ENCODE measurements at regions not wholly inside any gene's neighbourhood (a gene's known extent, or its start where the extent isn't known, plus 50 kb on each side); places are given as distances from the start of the nearest gene placed in this dataset.
"Not testable (repeated sequence)": the region's sequence is repeated elsewhere in the genome, so short reads cannot be mapped to it uniquely, and the experiment has no call there.

- Histone ChIP-seq H3K27me3 (ENCODE audit: control insufficient read depth in 2 of 2, insufficient read depth in 2 of 2, low read length in 2 of 2) (no peaks in the 10 kb centered on the region), H3K9me1 (ENCODE audit: control insufficient read depth, insufficient read depth, low read length) (no peaks in the 10 kb centered on the region), H3K4me1 (replicated peaks in 1 of 2; ENCODE audit: control insufficient read depth in 2 of 2, insufficient read depth in 2 of 2, low read length in 2 of 2) (no peaks in the 10 kb centered on the region; a peak in 1 of 5 replicates), H3K27ac (ENCODE audit: extremely low read depth, low read depth, low read length) (no peak overlapping the region), H2AFZ (ENCODE audit: low read depth, low read length) (no peak overlapping the region), H3K79me2 (ENCODE audit: control insufficient read depth, insufficient read depth, low read length) (no peaks in the 10 kb centered on the region), H3K4me2 (ENCODE audit: insufficient read depth, low read length) (no peak overlapping the region), H3K36me3 (ENCODE audit: control insufficient read depth, insufficient read depth, low read length) (no peaks in the 10 kb centered on the region), H4K20me1 (replicated peaks; ENCODE audit: control insufficient read depth, insufficient read depth, low read length) (no peaks in the 10 kb centered on the region), H3K9me3 (replicated peaks; ENCODE audit: control insufficient read depth, insufficient read depth, low read depth, low read length) (no peaks in the 10 kb centered on the region), H3K9ac (ENCODE audit: insufficient read depth in 1 of 2, low read depth in 2 of 2, low read length in 2 of 2) (no peak overlapping the region), H3K4me3 (no peak overlapping the region)
- BruUV-seq (replicated peaks) = no TSS peak
- ChIA-PET CTCF (ENCODE audit: low intra/inter-chr PET ratio) (no interaction called here), POLR2A (no interaction called here)
- intact Hi-C loops (cut with micrococcal nuclease) = loop anchor here (10.0 kb wide), 1 partner anchor 691 kb away; no protein-coding TSS in a partner anchor
- WGBS (ENCODE audit: insufficient coverage, low coverage, missing lambda C conversion rate) = 35% methylated on average over 4 of the region's 4 CpGs
- TF ChIP-seq ELF4 (CRISPR knock-in tag; IDR thresholded peaks at IDR 0.05) (no peak), TRIM28 (IDR thresholded peaks at IDR 0.05) (no peak), TEAD4 (IDR thresholded peaks at IDR 0.05; ENCODE audit: low read length) (no peak), TEAD4 (CRISPR knock-in tag; IDR thresholded peaks at IDR 0.05; ENCODE audit: borderline replicate concordance) (no peak), NFATC3 (IDR thresholded peaks at IDR 0.05) (no peak), ARNT (IDR thresholded peaks at IDR 0.05) (no peak), TCF3 (CRISPR knock-in tag; IDR thresholded peaks at IDR 0.05) (no peak), ZNF76 (CRISPR knock-in tag; IDR thresholded peaks at IDR 0.05; ENCODE audit: borderline replicate concordance) (no peak), NFRKB (IDR thresholded peaks at IDR 0.05; ENCODE audit: low read depth) (no peak), USF1 (CRISPR knock-in tag; IDR thresholded peaks at IDR 0.05) (no peak), RHOXF2B (CRISPR knock-in tag; conservative IDR thresholded peaks at IDR 0.05) (no peak), ZNF253 (CRISPR knock-in tag; conservative IDR thresholded peaks at IDR 0.05) (no peak), ZC3H4 (CRISPR knock-in tag; IDR thresholded peaks at IDR 0.05; ENCODE audit: borderline replicate concordance) (no peak)
- ATAC-seq (no peak), DNase-seq (ENCODE audit: extremely low read depth in 1 of 4, low spot score in 3 of 4) (no peak), FAIRE-seq (no peak)
- in situ Hi-C loops (cut with MboI) = no loop called here
These were observed 76.7 kb upstream of the VKORC1L1 start for GRCh38 chr7:65796205-65796604.

- H3K4me1 ChIP-seq (replicated peaks in 1 of 2; ENCODE audit: control insufficient read depth in 2 of 2, insufficient read depth in 2 of 2, low read length in 2 of 2); DNase-seq (ENCODE audit: extremely low read depth in 1 of 4, low spot score in 3 of 4); H3K9me1 ChIP-seq (ENCODE audit: control insufficient read depth, insufficient read depth, low read length); H3K27me3 ChIP-seq (ENCODE audit: control insufficient read depth in 2 of 2, insufficient read depth in 2 of 2, low read length in 2 of 2); in situ Hi-C loops (cut with MboI); CTCF ChIA-PET (ENCODE audit: low intra/inter-chr PET ratio); BruUV-seq (replicated peaks); H3K79me2 ChIP-seq (ENCODE audit: control insufficient read depth, insufficient read depth, low read length); H3K4me3 ChIP-seq; H3K27ac ChIP-seq (ENCODE audit: extremely low read depth, low read depth, low read length); ATAC-seq; H4K20me1 ChIP-seq (replicated peaks; ENCODE audit: control insufficient read depth, insufficient read depth, low read length); H3K4me2 ChIP-seq (ENCODE audit: insufficient read depth, low read length); H3K9ac ChIP-seq (ENCODE audit: insufficient read depth in 1 of 2, low read depth in 2 of 2, low read length in 2 of 2); H3K9me3 ChIP-seq (replicated peaks; ENCODE audit: control insufficient read depth, insufficient read depth, low read depth, low read length); H3K36me3 ChIP-seq (ENCODE audit: control insufficient read depth, insufficient read depth, low read length); H2AFZ ChIP-seq (ENCODE audit: low read depth, low read length); FAIRE-seq: not testable (repeated sequence)
- intact Hi-C loops (cut with micrococcal nuclease) = loop anchor here (10.0 kb wide), 1 partner anchor 692 kb away; no protein-coding TSS in a partner anchor
- POLR2A ChIA-PET = interaction anchor here (0.9 kb wide), 1 partner anchor 57 kb away, joined by 3 read pairs; no protein-coding TSS in a partner anchor
- 41% methylated on average over 9 of the region's 9 CpGs for WGBS (ENCODE audit: insufficient coverage, low coverage, missing lambda C conversion rate)
These were observed 75.8 kb upstream of the VKORC1L1 start for GRCh38 chr7:65797086-65797485.

Measured in K562 (cell line).